DOHH2 (cell line): ENCODE measurements at regions not wholly inside any gene's neighbourhood (a gene's known extent, or its start where the extent isn't known, plus 50 kb on each side); places are given as distances from the start of the nearest gene placed in this dataset.
"Not testable (repeated sequence)": the region's sequence is repeated elsewhere in the genome, so short reads cannot be mapped to it uniquely, and the experiment has no call there.

Experiments
- H3F3A ChIP-seq: fragments of 200-600 bp; sonication (generic), shearing (Covaris generic); 2 replicates; pipeline ENCODE4 v1.6.0; 2016; ENCODE audit warnings: antibody characterized with exemption, mild to moderate bottlenecking; ENCODE audit not compliant: control insufficient read depth, insufficient read depth
- H3K27ac ChIP-seq: fragments of 200-600 bp; sonication (generic); 2 replicates; pipeline ENCODE4 v1.5.1; 2014; ENCODE audit warnings: low read depth, mild to moderate bottlenecking, low read length, moderate library complexity
- H3K27me3 ChIP-seq: fragments of 200-600 bp; sonication (generic); 2 replicates; pipeline ENCODE4 v1.6.1; 2014; ENCODE audit warnings: mild to moderate bottlenecking, low read length, mixed read lengths; ENCODE audit not compliant: control insufficient read depth
- H3K36me3 ChIP-seq: fragments of 200-600 bp; sonication (generic); 2 replicates; pipeline ENCODE4 v1.6.1; 2014; ENCODE audit warnings: mild to moderate bottlenecking, low read length, moderate library complexity, mixed read lengths; ENCODE audit not compliant: control insufficient read depth
- H3K4me1 ChIP-seq: fragments of 200-600 bp; sonication (generic); 2 replicates; pipeline ENCODE4 v1.6.1; 2014; ENCODE audit warnings: mild to moderate bottlenecking, low read length, mixed read lengths; ENCODE audit not compliant: control insufficient read depth
- H3K4me2 ChIP-seq: fragments of 200-600 bp; sonication (generic); 2 replicates; pipeline ENCODE4 v1.6.0; 2014; ENCODE audit warnings: mild to moderate bottlenecking, low read length, moderate library complexity
- H3K4me3 ChIP-seq: fragments of 200-600 bp; sonication (generic); 2 replicates; pipeline ENCODE4 v1.5.1; 2014; ENCODE audit warnings: mild to moderate bottlenecking, low read length, mixed read lengths
- H3K79me2 ChIP-seq: fragments of 200-600 bp; sonication (generic); 2 replicates; pipeline ENCODE4 v1.6.1; 2014; ENCODE audit warnings: mild to moderate bottlenecking, low read length, mixed read lengths; ENCODE audit not compliant: control insufficient read depth
- H3K9me2 ChIP-seq: fragments of 200-600 bp; sonication (generic); replicated peaks from 2 replicates; pipeline ENCODE4 v1.6.1; 2014; ENCODE audit warnings: mild to moderate bottlenecking, low read length, mixed read lengths; ENCODE audit not compliant: control insufficient read depth
- H3K9me3 ChIP-seq: fragments of 200-600 bp; sonication (generic); 2 replicates; pipeline ENCODE4 v1.6.1; 2014; ENCODE audit warnings: antibody characterized with exemption, low read length, mixed read lengths; ENCODE audit not compliant: control insufficient read depth, insufficient read depth
- H4K20me1 ChIP-seq: fragments of 200-600 bp; sonication (generic); 2 replicates; pipeline ENCODE4 v1.6.0; 2014; ENCODE audit warnings: low read depth, mild to moderate bottlenecking, antibody characterized with exemption, low read length, moderate library complexity; ENCODE audit not compliant: control insufficient read depth, insufficient read depth
- CTCF ChIP-seq: fragments of 200-600 bp; sonication (generic); IDR thresholded peaks from one replicate; pipeline ENCODE4 v1.5.1; 2014; ENCODE audit warnings: antibody characterized with exemption, mild to moderate bottlenecking, low read depth, low read length; ENCODE audit not compliant: poor library complexity, severe bottlenecking
- EZH2phosphoT487 ChIP-seq: fragments of 200-600 bp; sonication (generic); IDR thresholded peaks from 2 replicates; pipeline ENCODE4 v1.6.1; 2017; ENCODE audit warnings: borderline replicate concordance, mild to moderate bottlenecking, antibody characterized with exemption, low read length, moderate library complexity, mixed read lengths

GRCh38 chr13:81244011-81244410 is 903.1 kb upstream of the SPRY2 start:
- no peaks in the 10 kb centered on the region for H3K4me1 ChIP-seq
- no peak overlapping the region for H3K27ac ChIP-seq
- TF ChIP-seq EZH2phosphoT487 (no peak), CTCF (no peak)
- H3K27me3 ChIP-seq = no peaks in the 10 kb centered on the region
- no peaks in the 10 kb centered on the region for H3K9me3 ChIP-seq
- no peaks in the 10 kb centered on the region for H3K79me2 ChIP-seq
- H3K9me2 ChIP-seq = no peaks in the 10 kb centered on the region
- H4K20me1 ChIP-seq = no peaks in the 10 kb centered on the region
- no peak overlapping the region for H3K4me3 ChIP-seq
- no peak overlapping the region for H3K4me2 ChIP-seq
- no peaks in the 10 kb centered on the region for H3K36me3 ChIP-seq
- H3F3A ChIP-seq = no peaks in the 10 kb centered on the region

GRCh38 chr13:81230386-81230785 is 889.5 kb upstream of the SPRY2 start:
- H3K4me2 ChIP-seq = no peak overlapping the region
- no peaks in the 10 kb centered on the region for H3K79me2 ChIP-seq
- TF ChIP-seq CTCF (no peak), EZH2phosphoT487 (no peak)
- H3K27me3 ChIP-seq = no peaks in the 10 kb centered on the region
- H3F3A ChIP-seq = no peaks in the 10 kb centered on the region
- H3K36me3 ChIP-seq = no peaks in the 10 kb centered on the region
- no peaks in the 10 kb centered on the region for H4K20me1 ChIP-seq
- no peak overlapping the region for H3K4me3 ChIP-seq
- H3K9me3 ChIP-seq = no peaks in the 10 kb centered on the region
- H3K27ac ChIP-seq = no peak overlapping the region
- H3K4me1 ChIP-seq = no peaks in the 10 kb centered on the region
- no peaks in the 10 kb centered on the region for H3K9me2 ChIP-seq

GRCh38 chr13:81226830-81227229 is 885.9 kb upstream of the SPRY2 start:
- H3K4me2 ChIP-seq, H4K20me1 ChIP-seq, H3K79me2 ChIP-seq, H3F3A ChIP-seq, H3K9me3 ChIP-seq, H3K27ac ChIP-seq, H3K4me3 ChIP-seq, H3K27me3 ChIP-seq, H3K4me1 ChIP-seq, H3K36me3 ChIP-seq, H3K9me2 ChIP-seq: not testable (repeated sequence)

- Histone ChIP-seq H3K79me2 (no peaks in the 10 kb centered on the region), H3F3A (no peaks in the 10 kb centered on the region), H3K27me3 (no peaks in the 10 kb centered on the region), H3K4me2 (no peak overlapping the region), H4K20me1 (no peaks in the 10 kb centered on the region), H3K9me2 (no peaks in the 10 kb centered on the region), H3K4me3 (no peak overlapping the region), H3K4me1 (no peaks in the 10 kb centered on the region), H3K9me3 (no peaks in the 10 kb centered on the region), H3K36me3 (no peaks in the 10 kb centered on the region), H3K27ac (no peak overlapping the region)
- TF ChIP-seq EZH2phosphoT487 (no peak), CTCF (no peak)
Observed at GRCh38 chr13:81224209-81224833, 883.4 kb upstream of the SPRY2 start.
